H9 (cell line): ENCODE measurements at regions not wholly inside any gene's neighbourhood (a gene's known extent, or its start where the extent isn't known, plus 50 kb on each side); places are given as distances from the start of the nearest gene placed in this dataset.
A peak's percentile ranks its signal among the peaks of the same experiment; 100 is the strongest.

ENCODE experiments used
- DNase-seq: peaks from one replicate; pipeline ENCODE4 v3.0.0-alpha.2; 2017
- H2AFZ ChIP-seq: one replicate; pipeline ENCODE4 v1.6.1; 2013; ENCODE audit warnings: mild to moderate bottlenecking, low read length, control low read depth, moderate library complexity
- H2AK5ac ChIP-seq: 2 replicates; pipeline ENCODE4 v1.6.1; 2013; ENCODE audit warnings: low read length, control low read depth, mixed read lengths; ENCODE audit not compliant: insufficient read length
- H2BK120ac ChIP-seq: one replicate; pipeline ENCODE4 v1.6.1; 2013; ENCODE audit warnings: low read depth, mild to moderate bottlenecking, low read length, control low read depth, inconsistent platforms; ENCODE audit not compliant: poor library complexity, severe bottlenecking
- H2BK12ac ChIP-seq: 2 replicates; pipeline ENCODE4 v1.6.1; 2013; ENCODE audit warnings: low read length, control low read depth, mixed read lengths, low read depth; ENCODE audit not compliant: insufficient read length
- H2BK15ac ChIP-seq: 2 replicates; pipeline ENCODE4 v1.6.1; 2013; ENCODE audit warnings: low read depth, low read length, control low read depth
- H2BK20ac ChIP-seq: one replicate; pipeline ENCODE4 v1.6.1; 2013; ENCODE audit warnings: low read depth, mild to moderate bottlenecking, low read length, control low read depth, inconsistent platforms; ENCODE audit not compliant: poor library complexity, severe bottlenecking
- H2BK5ac ChIP-seq: 2 replicates; pipeline ENCODE4 v1.6.1; 2013; ENCODE audit warnings: low read length, control low read depth, mixed read lengths; ENCODE audit not compliant: insufficient read length
- H3K14ac ChIP-seq: 2 replicates; pipeline ENCODE4 v1.6.1; 2013; ENCODE audit warnings: low read length, control low read depth; ENCODE audit not compliant: insufficient read depth
- H3K18ac ChIP-seq: 2 replicates; pipeline ENCODE4 v1.6.1; 2013; ENCODE audit warnings: low read depth, mild to moderate bottlenecking, mixed read lengths, low read length, control low read depth; ENCODE audit not compliant: insufficient read length
- H3K23ac ChIP-seq: 2 replicates; pipeline ENCODE4 v1.6.1; 2013; ENCODE audit warnings: low read length, control low read depth, mixed read lengths, low read depth; ENCODE audit not compliant: insufficient read length
- H3K23me2 ChIP-seq: 2 replicates; pipeline ENCODE4 v1.6.1; 2013; ENCODE audit warnings: low read depth, mild to moderate bottlenecking, mixed read lengths, low read length, control low read depth; ENCODE audit not compliant: insufficient read length, poor library complexity, severe bottlenecking
- H3K27ac ChIP-seq: 2 replicates; pipeline ENCODE4 v1.5.1; 2013; ENCODE audit warnings: low read length, control low read depth, mixed read lengths, low read depth; ENCODE audit not compliant: insufficient read length
- H3K27me3 ChIP-seq: 2 replicates; pipeline ENCODE4 v1.6.1; 2013; ENCODE audit warnings: low read length, control low read depth, inconsistent platforms; ENCODE audit not compliant: insufficient read depth
- H3K4ac ChIP-seq: 2 replicates; pipeline ENCODE4 v1.6.1; 2013; ENCODE audit warnings: low read depth, mild to moderate bottlenecking, control low read depth, inconsistent platforms, low read length, moderate library complexity
- H3K4me1 ChIP-seq: 2 replicates; pipeline ENCODE4 v1.6.1; 2013; ENCODE audit warnings: low read length, control low read depth, inconsistent platforms; ENCODE audit not compliant: insufficient read depth
- H3K4me2 ChIP-seq: 2 replicates; pipeline ENCODE4 v1.6.1; 2013; ENCODE audit warnings: low read length, control low read depth, mixed read lengths; ENCODE audit not compliant: insufficient read length, insufficient read depth
- H3K56ac ChIP-seq: 2 replicates; pipeline ENCODE4 v1.6.1; 2013; ENCODE audit warnings: low read depth, mild to moderate bottlenecking, mixed read lengths, low read length, control low read depth; ENCODE audit not compliant: insufficient read length
- H3K79me1 ChIP-seq: 2 replicates; pipeline ENCODE4 v1.6.1; 2013; ENCODE audit warnings: low read depth, mild to moderate bottlenecking, moderate library complexity, low read length, control low read depth, inconsistent platforms; ENCODE audit not compliant: insufficient read depth, poor library complexity, severe bottlenecking
- H3K79me2 ChIP-seq: 2 replicates; pipeline ENCODE4 v1.6.1; 2013; ENCODE audit warnings: low read length, control low read depth, inconsistent platforms; ENCODE audit not compliant: insufficient read depth
- H3K9ac ChIP-seq: 2 replicates; pipeline ENCODE4 v1.6.1; 2013; ENCODE audit warnings: low read length, control low read depth, mixed read lengths; ENCODE audit not compliant: insufficient read length; ENCODE audit errors: extremely low read depth
- H3K9me3 ChIP-seq: one replicate; pipeline ENCODE4 v1.6.1; 2013; ENCODE audit warnings: low read depth, low read length, inconsistent platforms; ENCODE audit not compliant: control insufficient read depth
- H3T11ph ChIP-seq: one replicate; pipeline ENCODE4 v1.6.1; 2013; ENCODE audit warnings: mild to moderate bottlenecking, low read length, control low read depth, inconsistent platforms
- H4K20me1 ChIP-seq: one replicate; pipeline ENCODE4 v1.6.1; 2013; ENCODE audit not compliant: control insufficient read depth, insufficient read length, insufficient read depth
- H4K5ac ChIP-seq: 2 replicates; pipeline ENCODE4 v1.6.1; 2013; ENCODE audit warnings: low read depth, mild to moderate bottlenecking, mixed read lengths, low read length, control low read depth; ENCODE audit not compliant: insufficient read length
- H4K8ac ChIP-seq: replicated peaks from 2 replicates; pipeline ENCODE4 v1.6.1; 2013; ENCODE audit warnings: low read length, control low read depth, mixed read lengths, low read depth; ENCODE audit not compliant: insufficient read length
- H4K91ac ChIP-seq: 2 replicates; pipeline ENCODE4 v1.6.1; 2013; ENCODE audit warnings: low read depth, mild to moderate bottlenecking, moderate library complexity, mixed read lengths, low read length, control low read depth; ENCODE audit not compliant: insufficient read length
- H3K27ac Mint-ChIP-seq, 3 experiments: 2 replicates in 2 of 3; 3 replicates in 1 of 3; pipeline ENCODE4 v1.8.0; 2020 to 2021; ENCODE audit warnings: mixed read lengths in 3 of 3, mild to moderate bottlenecking in 1 of 3, moderate library complexity in 1 of 3
- H3K27me3 Mint-ChIP-seq: 2 replicates; pipeline ENCODE4 v1.8.0; 2021; ENCODE audit warnings: low read depth, mild to moderate bottlenecking, moderate library complexity, mixed read lengths
- H3K36me3 Mint-ChIP-seq, 3 experiments: 2 replicates in 2 of 3; 3 replicates in 1 of 3; pipeline ENCODE4 v1.8.0; 2020 to 2021; ENCODE audit warnings: low read depth in 3 of 3, mixed read lengths in 3 of 3; ENCODE audit not compliant: insufficient read depth in 1 of 3
- H3K4me1 Mint-ChIP-seq, 2 experiments: 2 replicates each; pipeline ENCODE4 v1.8.0; 2020; ENCODE audit warnings: mixed read lengths in 2 of 2
- H3K4me3 Mint-ChIP-seq, 2 experiments: 2 replicates in 1 of 2; 3 replicates in 1 of 2; pipeline ENCODE4 v1.8.0; 2020 to 2021; ENCODE audit warnings: mild to moderate bottlenecking in 2 of 2, mixed read lengths in 2 of 2, moderate library complexity in 1 of 2
- H3K9me3 Mint-ChIP-seq, 2 experiments: 2 replicates in 1 of 2; 3 replicates in 1 of 2; pipeline ENCODE4 v1.8.0; 2020; ENCODE audit warnings: mild to moderate bottlenecking in 2 of 2, mixed read lengths in 2 of 2, moderate library complexity in 1 of 2
- CTCF ChIP-seq: fragments of 200-600 bp; sonication (generic); conservative IDR thresholded peaks from 3 replicates; pipeline ENCODE4 v1.8.0; 2021; ENCODE audit warnings: antibody characterized with exemption, mild to moderate bottlenecking
- WGBS: extraction: QIAGEN DNeasy Blood & Tissue Kit; methylation state at CpG from one replicate; pipeline ENCODE4 v1.1.7; 2013; ENCODE audit warnings: missing lambda C conversion rate, low lambda C conversion rate, mixed read lengths; ENCODE audit not compliant: insufficient read length; ENCODE audit errors: extremely low coverage; 5-methylcytosine and 5-hydroxymethylcytosine counted together

DNA sequence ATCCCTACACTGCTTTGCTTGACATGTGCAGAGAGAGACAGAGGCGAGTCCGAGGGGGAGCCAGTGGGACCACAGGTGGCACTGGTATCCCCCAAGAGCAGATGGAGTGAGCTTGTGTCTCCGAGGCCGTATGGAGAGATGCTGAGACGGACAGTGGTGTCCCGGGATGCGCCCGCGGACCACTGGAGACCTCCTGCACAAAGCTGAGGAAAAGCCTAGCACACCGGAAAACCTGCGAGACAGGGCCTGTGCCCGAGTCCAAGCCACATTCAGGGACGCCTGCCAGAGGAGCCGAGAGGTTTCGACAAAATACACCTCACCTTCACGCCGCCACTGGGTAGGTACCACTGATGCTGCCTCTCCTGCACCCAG, 66.0 kb upstream of the ZNF527 start:
- TF ChIP-seq CTCF, result no peak
- Mint-ChIP-seq H3K27ac (no peak overlapping the region), H3K4me3 (peak overlapping the region in 1 of 2 experiments; percentile 79; a peak in 1 of 5 replicates), H3K4me1 (no peaks in the 10 kb centered on the region; a peak in 1 of 4 replicates), H3K36me3 (peaks cover 16 to 24% (median 21%) of the 10 kb centered on the region in 3 experiments; a peak in 6 of 7 replicates), H3K9me3 (peaks cover 50 to 55% of the 10 kb centered on the region in 2 experiments), H3K27me3 (peaks cover 3% of the 10 kb centered on the region; the same call in 1 of the 2 replicates)
- no peak overlapping the region for H2AFZ ChIP-seq
- H3K4me2 ChIP-seq, result no peak overlapping the region
- H2BK20ac ChIP-seq, result no peak overlapping the region
- no peak overlapping the region for H3K23ac ChIP-seq
- H2BK5ac ChIP-seq, result no peak overlapping the region
- H3K4ac ChIP-seq, result no peak overlapping the region
- no peaks in the 10 kb centered on the region for H4K20me1 ChIP-seq
- H3K79me2 ChIP-seq, result no peaks in the 10 kb centered on the region
- H3K27me3 ChIP-seq, result no peaks in the 10 kb centered on the region
- no peak overlapping the region for H3K14ac ChIP-seq
- no peaks in the 10 kb centered on the region for H3K4me1 ChIP-seq
- peaks cover 7% of the 10 kb centered on the region for H3K23me2 ChIP-seq
- H3K27ac ChIP-seq, result no peak overlapping the region
- H3K9ac ChIP-seq, result no peak overlapping the region
- H2BK15ac ChIP-seq, result no peak overlapping the region
- no peak overlapping the region for H2BK120ac ChIP-seq
- no peak overlapping the region for H4K5ac ChIP-seq
- H3K9me3 ChIP-seq, result peaks cover 14% of the 10 kb centered on the region
- H3T11ph ChIP-seq, result no peak overlapping the region
- no peak overlapping the region for H4K91ac ChIP-seq
- H2BK12ac ChIP-seq, result no peak overlapping the region
- no peak overlapping the region for H3K18ac ChIP-seq
- H4K8ac ChIP-seq, result no peak overlapping the region
- DNase-seq, result no peak
- no peak overlapping the region for H2AK5ac ChIP-seq
- WGBS, result no CpG with 5 or more reads among the region's 17 CpGs
- no peak overlapping the region for H3K56ac ChIP-seq
- no peaks in the 10 kb centered on the region for H3K79me1 ChIP-seq
